HepG2 (cell line): ENCODE measurements at regions not wholly inside any gene's neighbourhood (a gene's known extent, or its start where the extent isn't known, plus 50 kb on each side); places are given as distances from the start of the nearest gene placed in this dataset.
A peak's percentile ranks its signal among the peaks of the same experiment; 100 is the strongest.

ENCODE experiments used
- EHMT2 ChIP-seq: fragments of 200-600 bp; sonication (generic); IDR thresholded peaks from 2 replicates; pipeline ENCODE4 v1.7.0; 2017; ENCODE audit warnings: antibody characterized with exemption, low read depth, low read length, borderline replicate concordance
- GLMP ChIP-seq: sonication (generic); formaldehyde crosslinking; IDR thresholded peaks from 2 replicates; pipeline ENCODE4 v1.9.0; 2021; ENCODE audit warnings: missing genetic modification reagents, mild to moderate bottlenecking, borderline replicate concordance
- IRF9 ChIP-seq: sonication (generic); formaldehyde crosslinking; IDR thresholded peaks from 2 replicates; pipeline ENCODE4 v1.8.0; 2022; ENCODE audit warnings: missing genetic modification reagents, mild to moderate bottlenecking, borderline replicate concordance
- RBM22 ChIP-seq: fragments of 200-400 bp; formaldehyde crosslinking; optimal IDR thresholded peaks from 2 replicates; pipeline ENCODE3; 2017; ENCODE audit warnings: mild to moderate bottlenecking, low read length, moderate library complexity
- RFXAP ChIP-seq: sonication (generic); formaldehyde crosslinking; IDR thresholded peaks from 2 replicates; pipeline ENCODE4 v1.4.0; 2020; ENCODE audit warnings: missing genetic modification reagents, borderline replicate concordance
- SMAD1 ChIP-seq: sonication (generic); formaldehyde crosslinking; IDR thresholded peaks from 2 replicates; pipeline ENCODE4 v1.4.0; 2020; ENCODE audit warnings: missing genetic modification reagents, low read depth, mild to moderate bottlenecking, borderline replicate concordance
- TFDP2 ChIP-seq: sonication (generic); formaldehyde crosslinking; IDR thresholded peaks from 2 replicates; pipeline ENCODE4 v1.4.0; 2020; ENCODE audit warnings: missing genetic modification reagents
- ZNF446 ChIP-seq: sonication (generic); formaldehyde crosslinking; IDR thresholded peaks from 2 replicates; pipeline ENCODE4 v1.5.0; 2020; ENCODE audit warnings: mild to moderate bottlenecking, missing genetic modification reagents
- ZNF547 ChIP-seq: sonication (generic); formaldehyde crosslinking; IDR thresholded peaks from 2 replicates; pipeline ENCODE4 v1.5.1; 2020; ENCODE audit warnings: mild to moderate bottlenecking, missing genetic modification reagents
- ZNF567 ChIP-seq: sonication (generic); formaldehyde crosslinking; IDR thresholded peaks from 2 replicates; pipeline ENCODE4 v1.8.1; 2023; ENCODE audit warnings: mild to moderate bottlenecking, missing genetic modification reagents, borderline replicate concordance
- ZNF749 ChIP-seq: sonication (generic); formaldehyde crosslinking; IDR thresholded peaks from 2 replicates; pipeline ENCODE4 v1.8.0; 2022; ENCODE audit warnings: mild to moderate bottlenecking, missing genetic modification reagents, moderate library complexity, borderline replicate concordance
- ZNF772 ChIP-seq: sonication (generic); formaldehyde crosslinking; IDR thresholded peaks from 2 replicates; pipeline ENCODE4 v1.5.0; 2020; ENCODE audit warnings: mild to moderate bottlenecking, missing genetic modification reagents
- ZNF850 ChIP-seq: sonication (generic); formaldehyde crosslinking; conservative IDR thresholded peaks from 2 replicates; pipeline ENCODE4 v1.9.0; 2021; ENCODE audit warnings: mild to moderate bottlenecking, missing genetic modification reagents
- TF ChIP-seq, protein P1 (sequence below): sonication (generic); formaldehyde crosslinking; IDR thresholded peaks from 2 replicates; pipeline ENCODE4 v1.5.1; 2020; ENCODE audit warnings: mild to moderate bottlenecking, missing genetic modification reagents, borderline replicate concordance
- TF ChIP-seq, protein P2 (sequence below): sonication (generic); formaldehyde crosslinking; IDR thresholded peaks from 2 replicates; pipeline ENCODE4 v1.9.0; 2021; ENCODE audit warnings: missing genetic modification reagents, borderline replicate concordance

DNA sequence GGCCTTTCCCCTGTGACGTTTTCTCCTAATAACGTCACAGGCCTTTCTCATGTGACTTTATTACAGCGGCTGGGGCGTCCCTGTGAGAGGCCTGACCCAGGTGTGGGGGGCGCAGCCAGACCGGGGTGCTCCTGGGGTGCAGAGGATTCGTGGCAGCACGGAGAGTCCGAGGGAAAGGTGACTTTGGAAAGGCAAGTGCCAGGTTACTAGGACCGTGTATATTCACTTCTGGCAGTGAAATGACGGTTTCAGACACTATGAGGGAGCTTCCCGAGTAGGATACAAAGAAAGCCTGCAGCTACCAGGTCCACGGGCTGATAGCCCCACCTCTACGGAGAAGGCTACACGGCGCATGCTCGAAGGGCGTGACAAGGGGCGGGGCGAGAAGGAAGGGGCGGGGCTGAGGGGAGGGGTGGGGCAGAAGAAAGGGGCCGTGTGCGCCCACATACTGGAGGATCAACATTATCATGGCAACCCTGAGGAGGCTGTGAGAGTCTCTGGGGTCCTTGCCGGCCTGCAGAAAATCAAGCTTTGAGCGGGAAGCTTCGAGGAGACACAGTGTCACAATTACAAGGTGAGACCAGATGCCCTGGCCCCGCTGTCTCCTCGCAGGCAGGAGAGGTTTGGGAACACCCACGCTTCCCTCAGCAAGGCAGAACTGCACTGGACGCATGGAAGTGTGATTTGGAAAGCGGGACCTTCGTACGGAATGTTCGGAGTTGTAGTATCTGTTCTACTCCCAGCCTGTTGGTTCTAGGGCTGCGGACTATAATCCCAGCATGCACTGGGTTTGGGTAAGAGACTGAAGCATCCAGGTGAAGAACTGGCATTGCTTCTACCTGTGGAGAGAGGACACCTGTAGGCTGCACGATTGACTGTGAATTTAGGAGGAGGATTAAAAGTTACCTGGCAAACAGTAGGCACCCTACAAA is 54.4 kb upstream of the ZNF337 start (continued):
- TF ChIP-seq, protein P1, sequence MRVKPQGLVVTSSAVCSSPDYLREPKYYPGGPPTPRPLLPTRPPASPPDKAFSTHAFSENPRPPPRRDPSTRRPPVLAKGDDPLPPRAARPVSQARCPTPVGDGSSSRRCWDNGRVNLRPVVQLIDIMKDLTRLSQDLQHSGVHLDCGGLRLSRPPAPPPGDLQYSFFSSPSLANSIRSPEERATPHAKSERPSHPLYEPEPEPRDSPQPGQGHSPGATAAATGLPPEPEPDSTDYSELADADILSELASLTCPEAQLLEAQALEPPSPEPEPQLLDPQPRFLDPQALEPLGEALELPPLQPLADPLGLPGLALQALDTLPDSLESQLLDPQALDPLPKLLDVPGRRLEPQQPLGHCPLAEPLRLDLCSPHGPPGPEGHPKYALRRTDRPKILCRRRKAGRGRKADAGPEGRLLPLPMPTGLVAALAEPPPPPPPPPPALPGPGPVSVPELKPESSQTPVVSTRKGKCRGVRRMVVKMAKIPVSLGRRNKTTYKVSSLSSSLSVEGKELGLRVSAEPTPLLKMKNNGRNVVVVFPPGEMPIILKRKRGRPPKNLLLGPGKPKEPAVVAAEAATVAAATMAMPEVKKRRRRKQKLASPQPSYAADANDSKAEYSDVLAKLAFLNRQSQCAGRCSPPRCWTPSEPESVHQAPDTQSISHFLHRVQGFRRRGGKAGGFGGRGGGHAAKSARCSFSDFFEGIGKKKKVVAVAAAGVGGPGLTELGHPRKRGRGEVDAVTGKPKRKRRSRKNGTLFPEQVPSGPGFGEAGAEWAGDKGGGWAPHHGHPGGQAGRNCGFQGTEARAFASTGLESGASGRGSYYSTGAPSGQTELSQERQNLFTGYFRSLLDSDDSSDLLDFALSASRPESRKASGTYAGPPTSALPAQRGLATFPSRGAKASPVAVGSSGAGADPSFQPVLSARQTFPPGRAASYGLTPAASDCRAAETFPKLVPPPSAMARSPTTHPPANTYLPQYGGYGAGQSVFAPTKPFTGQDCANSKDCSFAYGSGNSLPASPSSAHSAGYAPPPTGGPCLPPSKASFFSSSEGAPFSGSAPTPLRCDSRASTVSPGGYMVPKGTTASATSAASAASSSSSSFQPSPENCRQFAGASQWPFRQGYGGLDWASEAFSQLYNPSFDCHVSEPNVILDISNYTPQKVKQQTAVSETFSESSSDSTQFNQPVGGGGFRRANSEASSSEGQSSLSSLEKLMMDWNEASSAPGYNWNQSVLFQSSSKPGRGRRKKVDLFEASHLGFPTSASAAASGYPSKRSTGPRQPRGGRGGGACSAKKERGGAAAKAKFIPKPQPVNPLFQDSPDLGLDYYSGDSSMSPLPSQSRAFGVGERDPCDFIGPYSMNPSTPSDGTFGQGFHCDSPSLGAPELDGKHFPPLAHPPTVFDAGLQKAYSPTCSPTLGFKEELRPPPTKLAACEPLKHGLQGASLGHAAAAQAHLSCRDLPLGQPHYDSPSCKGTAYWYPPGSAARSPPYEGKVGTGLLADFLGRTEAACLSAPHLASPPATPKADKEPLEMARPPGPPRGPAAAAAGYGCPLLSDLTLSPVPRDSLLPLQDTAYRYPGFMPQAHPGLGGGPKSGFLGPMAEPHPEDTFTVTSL (CRISPR knock-in tag) = no peak; the same call in 1 of the 2 replicates
- TF ChIP-seq, protein P2, sequence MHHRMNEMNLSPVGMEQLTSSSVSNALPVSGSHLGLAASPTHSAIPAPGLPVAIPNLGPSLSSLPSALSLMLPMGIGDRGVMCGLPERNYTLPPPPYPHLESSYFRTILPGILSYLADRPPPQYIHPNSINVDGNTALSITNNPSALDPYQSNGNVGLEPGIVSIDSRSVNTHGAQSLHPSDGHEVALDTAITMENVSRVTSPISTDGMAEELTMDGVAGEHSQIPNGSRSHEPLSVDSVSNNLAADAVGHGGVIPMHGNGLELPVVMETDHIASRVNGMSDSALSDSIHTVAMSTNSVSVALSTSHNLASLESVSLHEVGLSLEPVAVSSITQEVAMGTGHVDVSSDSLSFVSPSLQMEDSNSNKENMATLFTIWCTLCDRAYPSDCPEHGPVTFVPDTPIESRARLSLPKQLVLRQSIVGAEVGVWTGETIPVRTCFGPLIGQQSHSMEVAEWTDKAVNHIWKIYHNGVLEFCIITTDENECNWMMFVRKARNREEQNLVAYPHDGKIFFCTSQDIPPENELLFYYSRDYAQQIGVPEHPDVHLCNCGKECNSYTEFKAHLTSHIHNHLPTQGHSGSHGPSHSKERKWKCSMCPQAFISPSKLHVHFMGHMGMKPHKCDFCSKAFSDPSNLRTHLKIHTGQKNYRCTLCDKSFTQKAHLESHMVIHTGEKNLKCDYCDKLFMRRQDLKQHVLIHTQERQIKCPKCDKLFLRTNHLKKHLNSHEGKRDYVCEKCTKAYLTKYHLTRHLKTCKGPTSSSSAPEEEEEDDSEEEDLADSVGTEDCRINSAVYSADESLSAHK (CRISPR knock-in tag) = no peak
- TF ChIP-seq GLMP (no peak), SMAD1 (CRISPR knock-in tag) (0 out of 2 replicates have a peak, but pooled peaks have one; percentile 14), ZNF749 (CRISPR knock-in tag) (no peak), TFDP2 (CRISPR knock-in tag) (no peak), EHMT2 (no peak), IRF9 (peak; percentile 62; the same call in 1 of the 2 replicates), ZNF567 (CRISPR knock-in tag) (peak; percentile 39; the same call in 1 of the 2 replicates), ZNF772 (no peak), ZNF547 (0 out of 2 replicates have a peak, but pooled peaks have one; percentile 43), RBM22 (no peak), ZNF446 (CRISPR knock-in tag) (peak; percentile 87), RFXAP (CRISPR knock-in tag) (0 out of 2 replicates have a peak, but pooled peaks have one; percentile 16), ZNF850 (CRISPR knock-in tag) (0 out of 2 replicates have a peak, but pooled peaks have one; percentile 82)
